SK-N-SH treated with all-trans-retinoic acid at 6 μM for 48 hours (cell line): ENCODE measurements at regions not wholly inside any gene's neighbourhood (a gene's known extent, or its start where the extent isn't known, plus 50 kb on each side); places are given as distances from the start of the nearest gene placed in this dataset.
"Not testable (repeated sequence)": the region's sequence is repeated elsewhere in the genome, so short reads cannot be mapped to it uniquely, and the experiment has no call there.

Experiments
- ATAC-seq: fragments of 200-7000 bp; cut with Tn5 transposase; 3 replicates; pipeline ENCODE4 v1.9.1; 2020; ENCODE audit warnings: mild to moderate bottlenecking, moderate library complexity
- ARNTL ChIP-seq: fragments of 450-650 bp; formaldehyde crosslinking; IDR thresholded peaks from 2 replicates; pipeline ENCODE4 v1.5.0; 2020; ENCODE audit warnings: low read depth, mild to moderate bottlenecking, moderate library complexity, borderline replicate concordance
- BACH2 ChIP-seq: fragments of 250-450 bp; sonication (Bioruptor Pico); IDR thresholded peaks from 2 replicates; pipeline ENCODE4 v1.9.0; 2021; ENCODE audit warnings: mild to moderate bottlenecking, borderline replicate concordance
- CSRNP3 ChIP-seq: fragments of 250-450 bp; sonication (Bioruptor Pico); IDR thresholded peaks from 2 replicates; pipeline ENCODE4 v1.5.1; 2021; ENCODE audit warnings: mild to moderate bottlenecking, moderate library complexity
- ESRRG ChIP-seq: fragments of 250-450 bp; sonication (Bioruptor Pico); IDR thresholded peaks from 2 replicates; pipeline ENCODE4 v1.6.1; 2021; ENCODE audit warnings: mild to moderate bottlenecking
- ISL1 ChIP-seq: fragments of 250-450 bp; sonication (Bioruptor Pico); IDR thresholded peaks from 2 replicates; pipeline ENCODE4 v2.1.2; 2022; ENCODE audit warnings: mild to moderate bottlenecking, moderate library complexity
- OSR1 ChIP-seq: fragments of 250-450 bp; sonication (Bioruptor Pico); IDR thresholded peaks from 2 replicates; pipeline ENCODE4 v1.8.0; 2022; ENCODE audit warnings: moderate library complexity, mild to moderate bottlenecking, inconsistent platforms
- PPARA ChIP-seq: fragments of 250-450 bp; sonication (Bioruptor Pico); IDR thresholded peaks from 2 replicates; pipeline ENCODE4 v1.5.0; 2020; ENCODE audit warnings: mild to moderate bottlenecking, borderline replicate concordance
- RARB ChIP-seq: fragments of 250-450 bp; sonication (Bioruptor Pico); IDR thresholded peaks from 2 replicates; pipeline ENCODE4 v1.8.0; 2021; ENCODE audit warnings: mild to moderate bottlenecking, moderate library complexity
- SNAI2 ChIP-seq: fragments of 250-450 bp; sonication (Bioruptor Pico); IDR thresholded peaks from 2 replicates; pipeline ENCODE4 v1.5.0; 2020; ENCODE audit warnings: mild to moderate bottlenecking, moderate library complexity
- TOX ChIP-seq: fragments of 250-450 bp; sonication (Bioruptor Pico); IDR thresholded peaks from 2 replicates; pipeline ENCODE4 v1.8.0; 2021; ENCODE audit warnings: mild to moderate bottlenecking, moderate library complexity, borderline replicate concordance
- ZC3H10 ChIP-seq: fragments of 250-450 bp; sonication (Bioruptor Pico); IDR thresholded peaks from 2 replicates; pipeline ENCODE4 v1.5.1; 2021; ENCODE audit warnings: mild to moderate bottlenecking, moderate library complexity
- ZFP3 ChIP-seq: fragments of 250-450 bp; sonication (Bioruptor Pico); IDR thresholded peaks from 2 replicates; pipeline ENCODE4 v1.5.0; 2020; ENCODE audit warnings: mild to moderate bottlenecking, moderate library complexity
- ZNF70 ChIP-seq: fragments of 450-650 bp; formaldehyde crosslinking; IDR thresholded peaks from 2 replicates; pipeline ENCODE4 v1.5.0; 2020; ENCODE audit warnings: mild to moderate bottlenecking, moderate library complexity
- TF ChIP-seq, protein P1 (sequence below): fragments of 250-450 bp; sonication (Bioruptor Pico); IDR thresholded peaks from 2 replicates; pipeline ENCODE4 v1.5.0; 2020; ENCODE audit warnings: mild to moderate bottlenecking, moderate library complexity
- TF ChIP-seq, protein P2 (sequence below): fragments of 250-450 bp; sonication (Bioruptor Pico); IDR thresholded peaks from 2 replicates; pipeline ENCODE4 v1.5.1; 2020; ENCODE audit warnings: low read depth, mild to moderate bottlenecking, moderate library complexity
- TF ChIP-seq, protein P3 (sequence below): fragments of 250-450 bp; sonication (Bioruptor Pico); IDR thresholded peaks from 2 replicates; pipeline ENCODE4 v1.8.0; 2020; ENCODE audit warnings: mild to moderate bottlenecking, moderate library complexity, borderline replicate concordance
- TF ChIP-seq, protein P4 (sequence below): fragments of 250-450 bp; sonication (Bioruptor Pico); IDR thresholded peaks from 2 replicates; pipeline ENCODE4 v1.8.0; 2021; ENCODE audit warnings: low read depth, mild to moderate bottlenecking, moderate library complexity, borderline replicate concordance

GRCh38 chr15:23764306-23764705 lies 77.2 kb upstream of the NDN start (continued):
- TF ChIP-seq, protein P1, sequence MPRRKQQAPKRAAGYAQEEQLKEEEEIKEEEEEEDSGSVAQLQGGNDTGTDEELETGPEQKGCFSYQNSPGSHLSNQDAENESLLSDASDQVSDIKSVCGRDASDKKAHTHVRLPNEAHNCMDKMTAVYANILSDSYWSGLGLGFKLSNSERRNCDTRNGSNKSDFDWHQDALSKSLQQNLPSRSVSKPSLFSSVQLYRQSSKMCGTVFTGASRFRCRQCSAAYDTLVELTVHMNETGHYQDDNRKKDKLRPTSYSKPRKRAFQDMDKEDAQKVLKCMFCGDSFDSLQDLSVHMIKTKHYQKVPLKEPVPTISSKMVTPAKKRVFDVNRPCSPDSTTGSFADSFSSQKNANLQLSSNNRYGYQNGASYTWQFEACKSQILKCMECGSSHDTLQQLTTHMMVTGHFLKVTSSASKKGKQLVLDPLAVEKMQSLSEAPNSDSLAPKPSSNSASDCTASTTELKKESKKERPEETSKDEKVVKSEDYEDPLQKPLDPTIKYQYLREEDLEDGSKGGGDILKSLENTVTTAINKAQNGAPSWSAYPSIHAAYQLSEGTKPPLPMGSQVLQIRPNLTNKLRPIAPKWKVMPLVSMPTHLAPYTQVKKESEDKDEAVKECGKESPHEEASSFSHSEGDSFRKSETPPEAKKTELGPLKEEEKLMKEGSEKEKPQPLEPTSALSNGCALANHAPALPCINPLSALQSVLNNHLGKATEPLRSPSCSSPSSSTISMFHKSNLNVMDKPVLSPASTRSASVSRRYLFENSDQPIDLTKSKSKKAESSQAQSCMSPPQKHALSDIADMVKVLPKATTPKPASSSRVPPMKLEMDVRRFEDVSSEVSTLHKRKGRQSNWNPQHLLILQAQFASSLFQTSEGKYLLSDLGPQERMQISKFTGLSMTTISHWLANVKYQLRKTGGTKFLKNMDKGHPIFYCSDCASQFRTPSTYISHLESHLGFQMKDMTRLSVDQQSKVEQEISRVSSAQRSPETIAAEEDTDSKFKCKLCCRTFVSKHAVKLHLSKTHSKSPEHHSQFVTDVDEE (CRISPR knock-in tag), result no peak

- no peak for TF ChIP-seq ARNTL (CRISPR knock-in tag)
- no peak for TF ChIP-seq ZFP3
- TF ChIP-seq ISL1 (CRISPR knock-in tag), result no peak
- TF ChIP-seq ZC3H10 (CRISPR knock-in tag), result no peak
- TF ChIP-seq RARB (CRISPR knock-in tag), result no peak
- TF ChIP-seq, protein P2, sequence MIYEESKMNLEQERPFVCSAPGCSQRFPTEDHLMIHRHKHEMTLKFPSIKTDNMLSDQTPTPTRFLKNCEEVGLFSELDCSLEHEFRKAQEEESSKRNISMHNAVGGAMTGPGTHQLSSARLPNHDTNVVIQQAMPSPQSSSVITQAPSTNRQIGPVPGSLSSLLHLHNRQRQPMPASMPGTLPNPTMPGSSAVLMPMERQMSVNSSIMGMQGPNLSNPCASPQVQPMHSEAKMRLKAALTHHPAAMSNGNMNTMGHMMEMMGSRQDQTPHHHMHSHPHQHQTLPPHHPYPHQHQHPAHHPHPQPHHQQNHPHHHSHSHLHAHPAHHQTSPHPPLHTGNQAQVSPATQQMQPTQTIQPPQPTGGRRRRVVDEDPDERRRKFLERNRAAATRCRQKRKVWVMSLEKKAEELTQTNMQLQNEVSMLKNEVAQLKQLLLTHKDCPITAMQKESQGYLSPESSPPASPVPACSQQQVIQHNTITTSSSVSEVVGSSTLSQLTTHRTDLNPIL, result no peak
- no peak for TF ChIP-seq SNAI2 (CRISPR knock-in tag)
- no peak for TF ChIP-seq OSR1 (CRISPR knock-in tag)
- TF ChIP-seq, protein P3, sequence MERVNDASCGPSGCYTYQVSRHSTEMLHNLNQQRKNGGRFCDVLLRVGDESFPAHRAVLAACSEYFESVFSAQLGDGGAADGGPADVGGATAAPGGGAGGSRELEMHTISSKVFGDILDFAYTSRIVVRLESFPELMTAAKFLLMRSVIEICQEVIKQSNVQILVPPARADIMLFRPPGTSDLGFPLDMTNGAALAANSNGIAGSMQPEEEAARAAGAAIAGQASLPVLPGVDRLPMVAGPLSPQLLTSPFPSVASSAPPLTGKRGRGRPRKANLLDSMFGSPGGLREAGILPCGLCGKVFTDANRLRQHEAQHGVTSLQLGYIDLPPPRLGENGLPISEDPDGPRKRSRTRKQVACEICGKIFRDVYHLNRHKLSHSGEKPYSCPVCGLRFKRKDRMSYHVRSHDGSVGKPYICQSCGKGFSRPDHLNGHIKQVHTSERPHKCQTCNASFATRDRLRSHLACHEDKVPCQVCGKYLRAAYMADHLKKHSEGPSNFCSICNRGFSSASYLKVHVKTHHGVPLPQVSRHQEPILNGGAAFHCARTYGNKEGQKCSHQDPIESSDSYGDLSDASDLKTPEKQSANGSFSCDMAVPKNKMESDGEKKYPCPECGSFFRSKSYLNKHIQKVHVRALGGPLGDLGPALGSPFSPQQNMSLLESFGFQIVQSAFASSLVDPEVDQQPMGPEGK (CRISPR knock-in tag), result no peak
- no peak for TF ChIP-seq ZNF70 (CRISPR knock-in tag)
- TF ChIP-seq, protein P4, sequence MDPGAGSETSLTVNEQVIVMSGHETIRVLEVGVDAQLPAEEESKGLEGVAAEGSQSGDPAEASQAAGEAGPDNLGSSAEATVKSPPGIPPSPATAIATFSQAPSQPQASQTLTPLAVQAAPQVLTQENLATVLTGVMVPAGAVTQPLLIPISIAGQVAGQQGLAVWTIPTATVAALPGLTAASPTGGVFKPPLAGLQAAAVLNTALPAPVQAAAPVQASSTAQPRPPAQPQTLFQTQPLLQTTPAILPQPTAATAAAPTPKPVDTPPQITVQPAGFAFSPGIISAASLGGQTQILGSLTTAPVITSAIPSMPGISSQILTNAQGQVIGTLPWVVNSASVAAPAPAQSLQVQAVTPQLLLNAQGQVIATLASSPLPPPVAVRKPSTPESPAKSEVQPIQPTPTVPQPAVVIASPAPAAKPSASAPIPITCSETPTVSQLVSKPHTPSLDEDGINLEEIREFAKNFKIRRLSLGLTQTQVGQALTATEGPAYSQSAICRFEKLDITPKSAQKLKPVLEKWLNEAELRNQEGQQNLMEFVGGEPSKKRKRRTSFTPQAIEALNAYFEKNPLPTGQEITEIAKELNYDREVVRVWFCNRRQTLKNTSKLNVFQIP, result no peak
- TF ChIP-seq PPARA, result no peak
- TF ChIP-seq ESRRG (CRISPR knock-in tag), result no peak
- TF ChIP-seq BACH2 (CRISPR knock-in tag), result no peak
- TF ChIP-seq, protein P1 (CRISPR knock-in tag), result no peak
- TF ChIP-seq TOX (CRISPR knock-in tag), result no peak
- TF ChIP-seq, all 23 proteins: peak for 0
- ATAC-seq, result no peak
These were observed 77.6 kb upstream of the NDN start for GRCh38 chr15:23764716-23765115.

DNA sequence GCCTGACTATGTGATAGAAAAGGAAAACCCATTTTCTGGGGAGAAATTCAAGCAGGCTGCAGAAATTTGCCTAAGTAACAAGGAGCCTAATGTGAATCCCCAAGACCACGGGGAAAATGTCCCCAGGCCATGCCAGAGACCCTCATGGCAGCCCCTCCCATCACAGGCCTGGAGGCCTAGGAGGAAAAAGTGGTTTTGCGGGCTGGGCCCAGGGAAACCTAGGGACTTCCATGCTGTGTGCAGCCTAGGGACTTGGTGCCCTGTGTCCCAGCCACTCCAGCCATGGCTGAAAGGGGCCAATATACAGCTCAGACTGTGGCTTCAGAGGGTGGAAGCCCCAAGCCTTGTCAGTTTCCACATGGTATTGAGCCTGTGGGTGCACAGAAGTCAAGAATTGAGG lies 79.7 kb upstream of the NDN start:
- ATAC-seq, result not testable (repeated sequence)

DNA sequence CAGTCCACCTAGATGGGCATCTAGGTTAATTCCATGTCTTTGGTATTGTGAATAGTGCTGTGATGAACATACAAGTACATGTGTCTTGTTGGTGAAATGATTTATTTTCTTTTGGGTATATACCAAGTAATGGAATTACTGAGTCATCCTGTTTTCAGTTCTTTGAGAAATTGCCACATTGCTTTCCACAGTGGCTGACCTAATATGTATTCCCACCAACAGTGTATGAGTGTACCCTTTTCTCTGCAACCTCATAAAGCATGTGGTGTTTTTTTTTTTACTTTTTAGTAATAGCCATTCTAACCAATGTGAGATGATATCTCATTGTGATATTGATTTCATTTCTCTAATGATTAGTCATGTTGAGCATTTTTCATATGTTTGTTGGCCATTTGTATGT lies 86.0 kb upstream of the NDN start:
- no peak for ATAC-seq
- TF ChIP-seq RARB (CRISPR knock-in tag) (no peak), CSRNP3 (CRISPR knock-in tag) (no peak), ZFP3 (no peak)
